Central memory CD4-positive, alpha-beta T cell (primary cell): ENCODE measurements at regions not wholly inside any gene's neighbourhood (a gene's known extent, or its start where the extent isn't known, plus 50 kb on each side); places are given as distances from the start of the nearest gene placed in this dataset.
"Not testable (repeated sequence)": the region's sequence is repeated elsewhere in the genome, so short reads cannot be mapped to it uniquely, and the experiment has no call there.

Experiments used
- DNase-seq: peaks from one replicate; pipeline ENCODE4 v3.0.0; 2022

- no peak for DNase-seq
Observed at GRCh38 chr19:28585796-28586195, 627.2 kb downstream of the UQCRFS1 start.

- no peak for DNase-seq
Observed at GRCh38 chr19:28583713-28584112, 629.2 kb downstream of the UQCRFS1 start.

- DNase-seq: no peak
Observed at GRCh38 chr19:28583242-28583641, 629.7 kb downstream of the UQCRFS1 start.

- no peak for DNase-seq
Observed at GRCh38 chr19:28582796-28583195, 630.2 kb downstream of the UQCRFS1 start.

- no peak for DNase-seq
Observed at GRCh38 chr19:28582344-28582743, 630.6 kb downstream of the UQCRFS1 start.

DNA sequence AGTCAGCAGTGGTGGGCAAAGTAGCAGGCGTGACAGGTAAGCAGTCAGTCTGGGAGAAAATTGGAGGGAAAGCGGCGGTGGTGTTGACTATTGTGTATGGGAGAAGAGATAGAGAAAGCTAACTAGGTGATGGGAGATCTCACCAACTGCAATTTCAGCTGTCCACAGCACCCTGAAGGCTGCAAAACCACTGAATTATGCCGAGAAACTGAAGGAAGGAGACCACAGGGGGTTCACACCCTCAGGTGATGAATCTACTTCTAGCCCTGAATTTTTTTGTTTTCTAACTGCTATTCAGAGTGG lies 631.5 kb downstream of the UQCRFS1 start:
- DNase-seq: no peak

GRCh38 chr19:28578786-28579505 lies 634.0 kb downstream of the UQCRFS1 start:
- no peak for DNase-seq

- DNase-seq: no peak
Observed at GRCh38 chr19:28578208-28578607, 634.7 kb downstream of the UQCRFS1 start.

GRCh38 chr19:28577666-28578065 lies 635.3 kb downstream of the UQCRFS1 start:
- no peak for DNase-seq

- no peak for DNase-seq
Observed at GRCh38 chr19:28577233-28577632, 635.7 kb downstream of the UQCRFS1 start.

GRCh38 chr19:28575816-28576215 lies 637.1 kb downstream of the UQCRFS1 start:
- DNase-seq: no peak

GRCh38 chr19:28575312-28575711 lies 637.6 kb downstream of the UQCRFS1 start:
- not testable (repeated sequence) for DNase-seq

DNA sequence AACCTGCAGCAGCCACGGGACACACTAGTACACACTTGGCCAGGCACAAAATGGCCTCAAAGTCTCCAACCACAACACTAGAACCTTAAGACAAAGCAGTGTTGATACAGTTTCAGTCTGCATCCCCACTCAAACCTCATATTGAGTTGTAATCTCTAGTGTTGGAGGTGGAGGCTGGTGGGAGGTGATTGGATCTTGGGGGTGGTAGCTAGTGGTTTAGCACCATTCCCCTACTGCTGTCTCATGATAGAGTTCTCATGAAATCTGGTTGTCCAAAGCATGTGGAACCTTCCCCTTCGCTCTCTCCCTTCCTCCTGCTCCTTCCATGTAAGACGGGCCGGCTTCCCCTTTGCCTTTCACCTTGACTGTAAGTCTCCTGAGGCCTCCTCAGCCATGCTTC lies 638.7 kb downstream of the UQCRFS1 start:
- no peak for DNase-seq

DNA sequence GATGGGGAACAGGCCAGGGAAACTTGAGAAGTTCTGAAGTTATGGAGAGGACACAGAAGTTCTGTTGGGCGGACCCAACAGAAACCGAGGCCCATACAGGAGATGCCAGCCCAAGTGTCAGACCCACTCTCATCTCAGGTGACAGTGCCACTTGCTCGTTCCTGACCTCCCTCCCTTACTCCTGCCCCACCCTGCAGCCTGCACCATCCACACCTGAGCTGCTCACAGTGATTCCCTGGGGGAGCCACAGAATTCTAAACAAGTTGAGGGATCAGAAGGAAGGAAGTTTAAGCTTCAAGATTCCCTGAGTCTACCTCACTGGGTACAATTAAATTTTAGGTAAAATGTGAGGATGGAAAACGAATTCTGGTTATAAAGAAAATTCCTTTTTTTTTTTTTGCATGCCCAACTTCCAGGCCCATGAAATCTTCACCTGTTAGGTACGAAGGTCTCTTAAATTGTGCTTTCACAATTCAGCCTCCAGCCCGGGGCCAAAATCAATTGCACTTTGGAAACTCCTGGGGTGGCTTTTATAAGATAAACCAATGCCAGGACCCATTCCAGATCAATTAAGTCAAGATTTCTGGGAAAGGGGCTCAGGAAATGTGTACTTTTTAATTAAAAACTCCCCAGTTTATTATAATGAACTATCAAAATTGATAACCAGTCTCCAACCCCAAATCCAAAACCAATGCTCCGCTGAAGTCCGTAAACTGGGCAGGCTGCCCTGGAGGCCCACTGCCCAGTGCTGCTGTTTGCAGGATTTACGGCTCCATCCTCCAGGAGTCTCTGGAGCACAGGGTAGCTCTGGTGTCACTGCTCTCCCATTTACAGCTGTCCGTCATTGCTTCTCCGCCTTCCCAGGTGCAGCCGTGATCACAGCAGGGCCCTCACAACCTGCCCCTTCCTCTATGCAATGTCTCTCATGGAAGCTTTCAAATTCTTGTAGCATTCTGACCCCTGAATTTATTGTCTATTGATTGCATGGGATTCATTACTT lies 643.5 kb downstream of the UQCRFS1 start:
- no peak for DNase-seq

- no peak for DNase-seq
Observed at GRCh38 chr19:28567834-28568233, 645.1 kb downstream of the UQCRFS1 start.

GRCh38 chr19:28563964-28564921 lies 648.7 kb downstream of the UQCRFS1 start:
- DNase-seq: no peak

- DNase-seq: no peak
Observed at GRCh38 chr19:28560786-28561185, 652.2 kb downstream of the UQCRFS1 start.

DNA sequence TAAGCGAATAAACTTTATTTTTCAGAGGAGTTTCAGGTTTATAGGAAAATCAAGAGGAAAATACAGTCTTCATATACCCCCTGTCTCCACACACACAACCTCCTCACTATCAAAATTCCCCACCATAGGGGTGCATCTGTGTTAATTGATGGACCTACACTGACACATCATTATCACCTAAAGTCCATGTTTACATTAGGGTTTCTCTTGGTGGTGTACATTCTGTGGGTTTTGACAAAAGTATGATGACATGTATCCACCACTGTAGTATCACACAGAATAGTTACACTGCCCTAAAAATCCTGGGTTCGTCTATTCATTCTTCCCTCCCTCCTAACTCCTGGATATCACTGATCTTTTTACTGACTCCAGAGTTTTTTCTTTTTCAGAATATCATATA lies 654.2 kb downstream of the UQCRFS1 start:
- no peak for DNase-seq

DNA sequence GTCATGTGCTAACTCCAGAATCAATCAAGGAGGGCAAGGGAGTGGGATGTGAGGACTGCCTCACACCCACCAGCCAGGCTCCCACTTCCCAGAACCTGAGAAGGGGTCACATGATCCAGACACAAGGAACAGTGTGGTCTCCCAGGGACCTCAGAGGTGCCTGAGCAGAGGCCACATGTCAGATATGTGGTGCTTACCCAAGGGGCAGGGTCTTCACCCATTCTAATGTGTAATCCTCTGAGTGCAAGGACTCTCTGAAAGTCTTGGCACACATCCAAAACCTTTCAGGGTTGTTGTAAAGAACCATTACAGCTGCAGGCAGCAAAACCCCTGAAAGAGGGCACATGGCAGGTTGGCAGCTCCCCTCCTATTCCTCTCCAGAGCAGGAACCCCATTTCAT lies 656.6 kb downstream of the UQCRFS1 start:
- no peak for DNase-seq

GRCh38 chr19:28555317-28555716 lies 657.6 kb downstream of the UQCRFS1 start:
- no peak for DNase-seq

DNA sequence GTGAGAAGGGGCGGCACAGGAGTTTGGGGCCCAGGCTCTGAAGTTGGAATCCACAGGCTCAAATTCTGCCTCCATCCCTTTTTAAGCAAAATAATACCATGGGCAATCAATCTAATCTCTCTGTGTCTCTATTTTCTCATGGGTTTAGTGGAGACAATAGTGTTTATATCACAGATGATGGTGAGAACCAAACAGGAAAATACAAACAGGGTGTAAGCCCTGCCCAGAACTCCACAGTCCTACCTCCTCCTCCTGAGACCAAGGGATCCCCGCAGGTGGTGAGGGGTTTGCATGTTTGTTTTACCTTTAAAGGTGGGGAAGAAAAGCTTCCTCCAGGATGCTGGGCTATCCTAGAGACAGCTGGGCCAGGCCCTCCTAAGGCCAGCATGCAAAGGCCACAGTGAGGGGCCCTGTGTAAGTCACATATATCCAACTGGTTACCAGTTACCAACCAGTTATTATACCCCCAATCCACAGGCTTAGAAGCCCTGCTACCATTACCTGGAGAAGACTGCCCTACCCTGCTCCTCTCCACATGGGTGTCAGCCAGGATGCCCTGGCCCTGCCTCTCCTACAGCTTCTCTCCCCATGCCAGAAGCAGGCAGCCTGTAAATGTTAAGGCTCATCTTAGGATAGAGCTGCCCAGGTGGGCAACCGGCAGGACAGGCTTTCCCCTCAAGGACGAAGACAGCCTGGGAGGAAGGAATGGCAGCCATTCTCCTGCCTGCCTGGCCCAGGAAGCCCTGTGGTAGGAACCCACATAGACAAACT lies 658.4 kb downstream of the UQCRFS1 start:
- no peak for DNase-seq

DNA sequence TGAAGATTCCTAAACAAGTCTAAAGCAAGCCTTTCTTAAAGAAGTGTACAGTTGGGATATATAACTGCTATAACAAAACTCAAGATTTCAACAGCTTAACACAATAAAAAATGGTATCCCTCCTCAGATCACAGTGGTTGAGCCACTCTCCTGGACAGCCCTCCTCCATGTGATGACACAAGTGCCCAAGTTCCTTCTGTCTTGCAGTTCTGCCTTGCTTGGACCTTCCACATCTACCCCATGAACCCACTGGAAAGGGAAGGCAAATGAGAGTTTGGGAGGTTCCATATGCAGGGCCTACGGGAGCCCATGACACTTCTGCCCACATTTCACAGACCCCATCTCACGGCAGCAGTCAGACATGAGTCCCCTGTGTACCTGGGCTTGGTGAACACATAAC lies 659.2 kb downstream of the UQCRFS1 start:
- DNase-seq: no peak
